MCF 10A (cell line): ENCODE measurements at regions not wholly inside any gene's neighbourhood (a gene's known extent, or its start where the extent isn't known, plus 50 kb on each side); places are given as distances from the start of the nearest gene placed in this dataset.

Source experiments
- BruUV-seq: library from RNA; stranded (reverse); fragments of 400-500 nt; replicated peaks from 2 replicates; lab custom pipeline; 2021; lab: Mats Ljungman, UMichigan
- CTCF ChIA-PET: fragments of 300-600 bp; sonication (Branson Sonifier 250); formaldehyde crosslinking; extraction: SDS; loops from one replicate; lab custom pipeline; 2021; ENCODE audit warnings: antibody characterized with exemption, inconsistent platforms; lab: Yijun Ruan, JAX
- POLR2A ChIA-PET: fragments of 300-600, 350-650 bp; sonication (Branson Sonifier 250); formaldehyde crosslinking; extraction: SDS; loops from one replicate; lab custom pipeline; 2020; ENCODE audit warnings: antibody characterized with exemption, inconsistent platforms; lab: Yijun Ruan, JAX
- DNase-seq: peaks from one replicate; pipeline ENCODE4 v3.0.0-alpha.2; 2018; ENCODE audit not compliant: unreplicated experiment
- H3K27ac Mint-ChIP-seq: one replicate; pipeline ENCODE4 v1.8.0; 2022; ENCODE audit warnings: mild to moderate bottlenecking, low read depth, mixed read lengths; ENCODE audit not compliant: unreplicated experiment
- H3K27me3 Mint-ChIP-seq: one replicate; pipeline ENCODE4 v1.8.0; 2022; ENCODE audit warnings: mixed read lengths; ENCODE audit not compliant: insufficient read depth, unreplicated experiment
- H3K36me3 Mint-ChIP-seq: one replicate; pipeline ENCODE4 v1.8.0; 2022; ENCODE audit warnings: mild to moderate bottlenecking, moderate library complexity, mixed read lengths; ENCODE audit not compliant: insufficient read depth, unreplicated experiment
- H3K4me1 Mint-ChIP-seq: one replicate; pipeline ENCODE4 v1.8.0; 2022; ENCODE audit warnings: mixed read lengths; ENCODE audit not compliant: insufficient read depth, unreplicated experiment
- H3K4me3 Mint-ChIP-seq: one replicate; pipeline ENCODE4 v1.8.0; 2022; ENCODE audit warnings: mild to moderate bottlenecking, moderate library complexity, mixed read lengths; ENCODE audit not compliant: unreplicated experiment
- H3K9me3 Mint-ChIP-seq: one replicate; pipeline ENCODE4 v1.8.0; 2022; ENCODE audit warnings: mixed read lengths; ENCODE audit not compliant: unreplicated experiment
- intact Hi-C: fragments of 100-400 bp; cut with micrococcal nuclease; formaldehyde crosslinking; loops from 2 replicates; pipeline ENCODE4 v1.14.1; 2022
- TF ChIP-seq, protein P1 (sequence below): fragments of 200-600 bp; IDR thresholded peaks from one replicate; pipeline ENCODE4 v1.8.0; 2022; ENCODE audit warnings: antibody characterized with exemption, mild to moderate bottlenecking; ENCODE audit not compliant: unreplicated experiment

DNA sequence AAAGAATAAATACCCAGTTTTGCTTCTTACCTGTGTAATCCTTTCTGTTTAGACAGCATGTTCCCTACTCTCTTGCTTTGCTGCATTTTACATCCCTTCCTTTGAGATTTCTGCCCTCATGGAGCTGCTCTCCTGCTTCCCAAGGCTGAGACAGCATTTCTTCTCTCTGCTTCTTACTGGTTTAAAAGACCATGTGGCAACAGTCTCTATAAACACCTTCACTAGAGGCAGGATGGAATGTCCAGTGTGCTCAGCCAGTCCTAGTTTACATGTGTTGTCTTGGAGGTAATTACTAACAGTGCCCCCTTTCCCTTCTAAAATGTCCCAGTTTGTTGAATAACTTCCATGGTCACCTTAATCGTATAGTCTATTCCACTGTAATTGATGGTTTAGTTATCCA, 262.3 kb downstream of the CNTN3 start:
- Mint-ChIP-seq H3K4me3 (no peak overlapping the region), H3K36me3 (peaks cover 3% of the 10 kb centered on the region), H3K4me1 (no peaks in the 10 kb centered on the region), H3K27ac (no peak overlapping the region), H3K9me3 (no peaks in the 10 kb centered on the region), H3K27me3 (no peaks in the 10 kb centered on the region)
- ChIA-PET CTCF (no interaction called here), POLR2A (no interaction called here)
- TF ChIP-seq, protein P1, sequence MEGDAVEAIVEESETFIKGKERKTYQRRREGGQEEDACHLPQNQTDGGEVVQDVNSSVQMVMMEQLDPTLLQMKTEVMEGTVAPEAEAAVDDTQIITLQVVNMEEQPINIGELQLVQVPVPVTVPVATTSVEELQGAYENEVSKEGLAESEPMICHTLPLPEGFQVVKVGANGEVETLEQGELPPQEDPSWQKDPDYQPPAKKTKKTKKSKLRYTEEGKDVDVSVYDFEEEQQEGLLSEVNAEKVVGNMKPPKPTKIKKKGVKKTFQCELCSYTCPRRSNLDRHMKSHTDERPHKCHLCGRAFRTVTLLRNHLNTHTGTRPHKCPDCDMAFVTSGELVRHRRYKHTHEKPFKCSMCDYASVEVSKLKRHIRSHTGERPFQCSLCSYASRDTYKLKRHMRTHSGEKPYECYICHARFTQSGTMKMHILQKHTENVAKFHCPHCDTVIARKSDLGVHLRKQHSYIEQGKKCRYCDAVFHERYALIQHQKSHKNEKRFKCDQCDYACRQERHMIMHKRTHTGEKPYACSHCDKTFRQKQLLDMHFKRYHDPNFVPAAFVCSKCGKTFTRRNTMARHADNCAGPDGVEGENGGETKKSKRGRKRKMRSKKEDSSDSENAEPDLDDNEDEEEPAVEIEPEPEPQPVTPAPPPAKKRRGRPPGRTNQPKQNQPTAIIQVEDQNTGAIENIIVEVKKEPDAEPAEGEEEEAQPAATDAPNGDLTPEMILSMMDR = no peak
- intact Hi-C loops = no loop called here
- no TSS peak for BruUV-seq
- DNase-seq = no peak

DNA sequence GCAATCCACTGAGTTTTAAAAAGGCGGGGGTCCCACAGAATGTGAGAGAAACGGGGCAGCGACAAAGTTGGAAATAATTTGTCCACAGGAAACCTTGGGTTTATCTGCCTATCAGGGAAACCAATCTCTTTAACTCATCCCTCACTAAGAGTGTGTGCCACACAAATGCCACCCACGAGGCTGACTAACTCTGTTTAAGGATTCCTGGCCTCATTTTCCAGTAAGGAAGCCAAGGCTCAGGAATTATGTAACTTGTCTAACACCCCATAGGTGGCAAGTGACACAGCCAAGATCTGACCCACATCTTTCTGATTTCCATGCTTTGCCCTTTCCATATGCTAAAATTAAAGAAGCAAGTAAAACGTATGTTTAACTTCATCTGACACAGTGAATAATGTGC, 263.2 kb downstream of the CNTN3 start:
- TF ChIP-seq, protein P1 = no peak
- H3K4me1 Mint-ChIP-seq = no peaks in the 10 kb centered on the region
- peaks cover 5% of the 10 kb centered on the region for H3K36me3 Mint-ChIP-seq
- BruUV-seq = no TSS peak
- no peaks in the 10 kb centered on the region for H3K9me3 Mint-ChIP-seq
- ChIA-PET CTCF (no interaction called here), POLR2A (no interaction called here)
- no peak overlapping the region for H3K4me3 Mint-ChIP-seq
- DNase-seq = no peak
- H3K27ac Mint-ChIP-seq = no peak overlapping the region
- intact Hi-C loops = no loop called here
- no peaks in the 10 kb centered on the region for H3K27me3 Mint-ChIP-seq

DNA sequence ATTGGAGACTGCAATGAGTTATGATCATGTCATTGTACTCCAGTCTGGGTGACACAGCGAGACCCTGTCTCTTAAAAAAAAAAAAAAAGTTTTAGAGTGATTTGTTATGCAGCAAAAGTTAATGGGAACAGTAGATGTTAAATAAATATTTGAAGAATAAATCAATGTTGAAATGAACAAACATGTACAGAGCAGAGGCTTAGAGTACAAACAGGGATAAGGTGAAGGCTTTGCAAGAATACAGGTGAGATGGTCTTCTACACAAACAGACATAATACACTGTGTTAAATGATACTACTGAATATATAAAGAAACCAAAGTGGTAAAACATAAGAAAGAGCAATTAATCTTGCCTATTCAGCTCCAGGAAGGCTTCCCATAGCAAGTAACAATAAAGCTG, 265.4 kb downstream of the CNTN3 start:
- BruUV-seq = no TSS peak
- H3K36me3 Mint-ChIP-seq = peaks cover 5% of the 10 kb centered on the region
- H3K9me3 Mint-ChIP-seq = no peaks in the 10 kb centered on the region
- ChIA-PET CTCF (no interaction called here), POLR2A (no interaction called here)
- no peaks in the 10 kb centered on the region for H3K4me1 Mint-ChIP-seq
- no peak overlapping the region for H3K4me3 Mint-ChIP-seq
- H3K27me3 Mint-ChIP-seq = no peaks in the 10 kb centered on the region
- no peak overlapping the region for H3K27ac Mint-ChIP-seq
- intact Hi-C loops = no loop called here
- TF ChIP-seq, protein P1 = no peak
- DNase-seq = no peak

DNA sequence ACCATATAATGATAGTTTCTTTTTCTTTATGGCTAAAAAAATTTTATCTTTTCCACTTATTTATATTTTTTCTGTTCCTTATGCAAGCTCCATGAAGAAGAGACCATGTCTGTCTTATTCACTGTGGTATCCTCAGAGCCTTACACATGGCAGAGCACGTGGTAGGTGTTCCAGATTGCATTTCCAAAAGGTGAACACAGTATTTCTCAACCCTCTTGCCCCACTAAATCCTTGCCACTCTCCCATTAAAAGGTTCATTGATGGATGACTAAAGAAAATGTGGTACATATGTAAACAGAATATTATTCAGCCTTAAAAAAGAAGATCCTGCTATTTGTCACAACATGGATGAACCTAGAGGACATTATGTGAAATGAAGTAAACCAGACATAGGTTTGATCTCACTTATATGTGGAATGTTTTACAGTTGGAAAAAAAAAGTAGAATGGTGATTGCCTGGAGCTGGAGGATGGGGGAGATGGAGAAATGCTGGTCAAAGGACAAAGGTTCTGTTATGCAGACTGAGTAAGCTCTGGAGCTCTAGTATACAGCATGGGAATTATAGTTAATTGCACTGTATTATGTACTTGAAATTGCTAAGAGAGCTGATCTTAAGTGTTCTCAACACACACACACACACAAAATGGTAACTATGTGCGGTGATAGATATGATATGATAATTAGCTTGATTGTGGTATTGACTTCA, 266.7 kb downstream of the CNTN3 start:
- ChIA-PET CTCF (interaction anchor here (1.2 kb wide), 1 partner anchor 844 kb away, joined by 6 read pairs; no protein-coding TSS in a partner anchor), POLR2A (no interaction called here)
- BruUV-seq = no TSS peak
- Mint-ChIP-seq H3K27me3 (no peaks in the 10 kb centered on the region), H3K4me3 (no peak overlapping the region), H3K27ac (no peak overlapping the region), H3K36me3 (peaks cover 5% of the 10 kb centered on the region), H3K9me3 (no peaks in the 10 kb centered on the region), H3K4me1 (no peaks in the 10 kb centered on the region)
- DNase-seq = no peak
- TF ChIP-seq, protein P1 = no peak
- intact Hi-C loops = no loop called here
